Activated CD4-positive, alpha-beta T cell treated with anti-CD3 and anti-CD28 coated beads for 24 hours (primary cell): ENCODE measurements at regions not wholly inside any gene's neighbourhood (a gene's known extent, or its start where the extent isn't known, plus 50 kb on each side); places are given as distances from the start of the nearest gene placed in this dataset.

ENCODE experiments used
- DNase-seq, 2 donors: peaks; one replicate each; pipeline ENCODE4 v3.0.0-alpha.2; 2020; ENCODE audit warnings: low read depth in 2 of 2

GRCh38 chr1:239731082-239731748 is 344.8 kb downstream of the CHRM3 start:
- no peak for DNase-seq

DNA sequence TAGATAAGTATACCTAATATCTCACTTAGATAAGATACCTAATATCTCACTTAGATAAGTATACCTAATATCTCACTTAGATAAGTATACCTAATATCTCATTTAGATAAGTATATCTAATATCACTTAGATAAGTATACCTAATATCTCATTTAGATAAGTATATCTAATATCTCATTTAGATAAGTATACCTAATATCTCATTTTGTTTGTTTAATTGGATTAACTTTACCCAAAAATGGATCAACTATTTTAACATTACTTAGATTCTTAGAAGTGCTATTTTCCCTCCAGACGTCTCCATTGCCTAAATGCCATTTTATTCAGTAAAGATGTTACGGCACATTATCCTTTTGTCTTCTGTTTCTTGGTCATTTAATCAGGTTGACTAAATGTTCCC is 346.4 kb downstream of the CHRM3 start:
- DNase-seq, result no peak

DNA sequence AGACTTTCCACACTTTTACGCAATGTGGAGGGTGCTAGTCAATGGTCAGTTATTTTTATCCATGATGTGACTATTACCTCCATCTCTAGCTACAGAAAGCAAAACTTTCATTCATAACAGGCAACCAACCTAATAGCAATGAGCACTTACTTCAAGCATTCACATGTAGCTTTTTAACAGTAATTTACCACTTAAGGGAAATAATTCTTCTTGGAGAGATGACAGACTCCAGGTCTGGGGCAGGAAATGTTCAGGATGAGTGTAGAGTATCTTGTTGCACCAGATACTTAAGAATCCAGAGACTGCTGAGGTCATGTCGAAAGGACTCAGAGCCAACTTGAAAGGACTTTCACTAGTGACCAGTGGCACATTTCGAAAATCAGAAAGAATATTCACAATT is 347.6 kb downstream of the CHRM3 start:
- DNase-seq, result no peak

DNA sequence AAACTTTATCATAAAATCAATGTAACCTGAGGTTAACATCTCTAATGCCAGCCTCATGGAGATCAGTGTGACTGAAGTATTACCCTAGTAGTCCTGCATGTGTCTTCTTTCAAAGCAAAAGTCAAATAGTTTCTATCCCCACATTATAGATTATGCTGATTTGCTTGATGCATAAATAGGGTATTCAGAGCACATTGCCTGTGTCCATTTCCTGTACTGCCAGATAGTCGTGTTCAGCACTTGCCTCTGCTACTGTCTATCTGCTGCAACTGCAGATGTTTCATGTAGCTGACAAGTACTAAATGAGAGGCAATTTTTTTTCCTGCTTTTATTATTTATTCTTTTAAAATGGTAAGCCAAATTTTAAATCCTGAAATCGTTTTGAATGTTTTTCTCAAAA is 348.7 kb downstream of the CHRM3 start:
- no peak for DNase-seq

DNA sequence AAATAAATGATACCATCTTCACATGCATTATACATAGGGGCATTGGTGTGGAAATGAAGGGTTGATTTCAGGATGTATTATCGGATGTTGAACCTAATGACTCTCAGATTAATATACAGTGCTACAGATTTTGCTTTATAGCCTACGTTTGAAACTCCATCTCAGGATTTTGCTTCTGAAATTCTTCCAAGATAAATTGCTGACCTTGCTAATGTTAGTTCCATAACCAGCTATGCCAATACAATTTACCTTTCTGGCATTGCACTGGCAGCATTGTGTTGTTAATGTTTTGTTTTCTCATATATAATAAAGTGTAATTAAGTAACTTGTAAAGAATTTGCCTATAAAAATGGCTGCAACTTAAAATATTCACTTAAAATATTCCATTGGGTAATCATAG is 350.1 kb downstream of the CHRM3 start:
- DNase-seq, result no peak

DNA sequence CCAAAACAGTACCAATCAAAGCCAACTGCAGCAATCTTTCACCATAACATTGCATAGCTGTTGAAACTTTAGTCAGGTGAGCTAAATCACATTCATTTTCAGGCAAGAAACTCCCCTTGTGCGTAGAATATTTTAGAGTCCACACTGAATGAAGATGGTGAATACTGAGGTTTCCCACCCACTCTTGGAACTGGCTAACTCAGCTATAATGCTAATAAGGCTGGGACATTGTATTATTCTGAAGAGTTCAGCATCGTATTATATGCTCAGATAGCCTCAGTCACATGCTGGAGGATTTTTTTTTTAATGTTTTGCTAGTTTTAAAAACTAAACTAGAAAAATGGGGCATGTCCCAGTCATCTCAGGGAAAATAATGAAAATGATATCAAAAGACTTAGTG is 352.3 kb upstream of the FMN2 start:
- DNase-seq, result no peak

DNA sequence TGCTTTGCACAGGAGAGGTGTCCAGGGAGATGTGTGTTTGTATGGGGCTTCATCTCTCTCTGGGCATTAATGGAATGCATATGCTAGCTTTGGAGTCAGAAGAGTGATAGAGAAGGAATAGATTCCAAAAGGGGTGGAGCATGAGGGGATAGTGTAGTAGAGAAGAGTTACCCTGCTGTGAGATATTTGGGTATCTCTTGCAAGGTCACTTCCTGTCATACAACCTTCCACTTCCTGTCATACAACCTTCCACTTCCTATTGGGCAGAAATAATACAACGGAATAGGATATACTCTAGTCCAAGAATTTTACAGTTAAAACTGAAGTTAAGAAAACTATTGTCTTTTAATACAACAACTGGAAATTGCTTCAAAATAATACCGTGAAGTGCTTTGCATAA is 351.8 kb upstream of the FMN2 start:
- no peak for DNase-seq

DNA sequence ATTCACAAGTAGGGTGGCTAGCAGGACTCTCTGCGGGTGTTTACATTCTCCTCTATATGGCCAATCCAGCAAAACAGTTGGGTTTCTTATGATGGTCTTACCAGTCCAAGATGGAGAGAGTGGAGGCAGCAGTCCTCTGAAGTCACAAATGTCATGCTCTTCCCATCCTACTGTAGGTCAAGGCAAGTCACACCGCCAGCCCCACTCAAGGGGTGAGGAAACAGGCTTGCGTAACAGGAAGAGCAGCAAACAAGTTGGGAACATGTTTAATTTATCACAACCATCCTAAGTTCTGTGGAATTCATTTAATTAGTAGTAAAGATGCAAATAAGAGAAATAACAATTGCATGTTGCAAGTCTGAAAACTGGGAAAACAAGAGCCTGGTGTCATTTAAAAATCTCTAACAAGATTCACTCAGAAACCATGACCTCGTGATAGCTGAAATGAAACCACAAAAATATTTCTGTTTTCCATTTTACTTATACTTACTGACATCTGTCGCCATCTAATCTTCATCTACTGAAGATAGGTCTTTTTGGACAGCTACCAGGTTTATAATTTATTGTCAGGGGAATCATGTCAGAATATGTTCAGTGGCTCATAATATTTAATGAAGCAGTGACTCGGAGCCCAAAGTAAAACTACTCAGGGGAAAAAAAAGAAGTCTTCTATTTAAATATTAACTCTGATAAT is 349.1 kb upstream of the FMN2 start:
- no peak for DNase-seq

DNA sequence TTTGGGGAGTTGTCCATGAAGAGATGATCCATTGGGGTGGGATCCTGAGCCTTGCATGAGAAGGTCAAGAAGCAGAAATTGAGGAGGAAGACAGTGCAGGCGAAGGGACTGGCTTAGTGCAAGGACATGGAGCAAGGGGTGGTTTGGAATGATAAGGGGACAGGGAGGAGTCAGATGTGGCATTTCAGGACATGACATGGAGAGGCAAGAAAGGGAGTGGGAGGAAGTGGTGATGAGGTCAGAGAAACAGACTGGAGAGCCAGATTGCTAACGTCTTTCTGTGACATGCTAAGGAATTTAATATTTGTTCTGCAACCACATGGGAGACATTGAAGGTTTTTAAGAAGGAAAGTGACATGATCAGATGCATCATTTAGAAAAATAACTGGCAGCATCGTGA is 346.8 kb upstream of the FMN2 start:
- no peak for DNase-seq

DNA sequence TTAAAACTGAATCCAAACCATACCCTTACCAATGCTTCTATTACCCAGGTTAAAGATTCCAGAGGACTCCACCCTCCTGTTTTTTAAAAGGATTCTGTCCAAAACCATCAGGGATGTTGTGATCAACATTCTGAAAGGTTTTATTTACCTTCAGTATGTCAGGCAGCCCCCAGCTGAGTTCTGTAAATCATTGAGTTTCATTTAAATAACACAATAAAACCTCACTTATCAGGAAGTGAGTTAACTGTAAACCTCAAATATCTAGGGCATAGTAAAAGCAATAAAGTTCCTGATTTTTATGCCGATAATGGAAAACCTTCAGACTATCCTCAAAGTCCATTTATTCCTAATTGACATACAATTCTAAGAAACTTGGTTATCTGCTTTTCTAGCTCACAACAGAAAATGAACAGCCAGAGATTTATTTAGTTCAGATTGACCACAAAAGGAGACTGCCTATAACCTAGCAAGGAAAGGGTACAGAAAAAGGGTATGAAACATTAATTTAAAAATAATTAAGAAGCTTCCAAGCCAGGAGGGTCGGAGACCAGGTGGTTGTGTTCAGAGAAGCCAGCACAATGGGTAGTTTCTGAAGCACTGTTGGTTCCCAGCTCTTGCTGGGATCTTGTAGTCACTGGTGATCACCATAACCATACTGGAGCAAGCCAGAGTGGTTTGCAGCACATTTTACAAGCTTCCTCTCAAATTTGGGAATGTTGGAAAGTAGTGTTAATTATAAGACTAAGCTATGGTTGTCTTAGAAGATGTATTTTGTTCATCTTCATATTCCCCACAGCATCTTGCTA is 336.4 kb upstream of the FMN2 start:
- no peak for DNase-seq

GRCh38 chr1:239757716-239758115 is 334.0 kb upstream of the FMN2 start:
- no peak for DNase-seq

DNA sequence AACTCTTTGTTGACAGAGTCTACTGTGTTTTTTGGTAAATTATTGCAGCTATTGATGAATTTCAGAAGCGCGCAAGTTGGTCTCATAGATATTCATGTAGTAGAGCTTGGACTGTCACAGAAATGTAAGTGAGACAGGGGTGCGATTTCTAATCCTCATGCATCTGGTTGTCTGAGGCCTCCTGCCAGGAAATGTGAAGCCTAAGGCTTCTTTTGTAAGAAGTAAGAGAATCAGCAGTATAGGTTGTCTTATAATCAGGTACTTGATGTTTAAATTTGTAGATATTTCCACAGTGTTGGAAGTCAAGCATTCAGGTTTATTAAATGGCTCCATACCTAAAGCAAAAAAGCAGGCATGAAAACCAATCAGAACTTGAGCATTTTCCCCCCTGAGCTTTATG is 332.9 kb upstream of the FMN2 start:
- DNase-seq, result no peak

- no peak for DNase-seq
These were observed 330.2 kb upstream of the FMN2 start for GRCh38 chr1:239761509-239761908.

GRCh38 chr1:239763850-239764249 is 327.8 kb upstream of the FMN2 start:
- no peak for DNase-seq

- no peak for DNase-seq
These were observed 327.1 kb upstream of the FMN2 start for GRCh38 chr1:239764546-239764945.

DNA sequence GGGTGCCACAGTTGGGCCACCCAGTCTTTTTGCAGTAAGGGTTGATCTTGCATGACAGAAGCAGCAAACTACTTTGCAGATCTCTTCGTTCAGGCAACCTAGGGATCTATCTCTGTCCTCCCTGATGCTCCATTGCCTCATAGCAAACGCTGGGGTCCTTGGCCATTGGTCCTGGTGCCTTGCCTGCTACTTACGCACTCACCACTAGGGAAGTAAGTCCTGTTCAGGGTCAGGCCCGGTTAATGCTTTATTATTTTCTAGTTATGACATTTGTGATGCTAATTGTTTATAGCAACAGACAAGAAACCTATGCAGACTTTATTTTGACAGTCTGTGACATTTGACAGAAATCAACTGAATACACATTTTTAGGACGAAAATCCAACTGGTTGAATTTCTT is 326.5 kb upstream of the FMN2 start:
- DNase-seq, result no peak

DNA sequence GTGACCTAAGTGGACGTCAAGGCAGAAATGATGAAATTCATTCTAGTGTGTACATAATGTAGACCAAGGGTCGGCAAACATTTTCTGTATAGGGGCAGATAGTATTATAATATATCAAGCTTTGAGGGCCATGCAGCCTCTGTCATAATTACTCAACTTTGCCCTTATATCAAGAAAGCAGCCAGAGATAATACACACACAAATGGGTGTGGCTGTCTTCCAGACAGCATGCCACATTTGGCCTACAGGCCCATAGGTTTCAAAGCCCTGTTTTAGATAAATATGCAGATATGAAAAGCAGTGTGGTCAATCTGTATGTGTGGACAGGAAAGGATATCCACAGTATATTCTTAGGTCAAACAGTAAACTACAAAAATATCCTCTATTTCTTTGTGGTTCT is 320.1 kb upstream of the FMN2 start:
- DNase-seq, result no peak

DNA sequence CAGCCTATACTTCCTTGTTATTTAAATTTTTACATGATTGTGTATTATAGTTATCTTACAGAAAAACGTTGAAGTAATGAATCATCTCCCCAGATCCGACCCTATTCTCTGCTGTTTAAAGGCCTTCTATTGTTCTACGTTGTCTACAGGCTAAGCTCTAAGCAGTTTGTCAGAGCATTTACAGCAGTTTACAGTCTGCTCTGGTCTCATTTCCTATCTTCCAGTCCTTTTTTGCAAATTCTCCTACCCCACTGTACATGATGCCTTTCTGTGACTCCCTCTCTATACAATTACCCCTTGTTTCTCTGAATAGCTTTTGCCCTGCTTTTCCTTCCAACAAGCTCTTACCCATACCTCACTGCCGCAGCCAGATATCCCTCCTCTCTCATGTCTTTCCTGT is 319.2 kb upstream of the FMN2 start:
- no peak for DNase-seq

DNA sequence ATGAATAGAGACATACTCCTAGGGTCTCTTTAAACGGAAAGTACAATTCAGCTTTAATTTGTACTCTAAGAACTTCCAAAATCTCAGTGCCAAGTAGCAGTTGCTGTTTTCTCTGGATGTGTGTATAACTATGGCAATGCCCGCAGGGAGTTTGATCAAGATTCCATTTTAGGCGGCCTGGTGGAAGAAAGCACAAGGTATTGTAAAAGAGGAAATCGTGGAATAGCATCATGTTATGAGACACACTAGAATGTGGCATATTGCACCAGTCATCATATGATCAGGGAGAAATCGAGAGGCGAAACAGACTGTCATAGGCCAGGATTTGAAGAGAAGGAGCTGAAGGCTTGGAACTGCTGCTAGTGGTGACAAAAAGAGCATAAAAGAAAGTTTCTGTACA is 316.2 kb upstream of the FMN2 start:
- no peak for DNase-seq

DNA sequence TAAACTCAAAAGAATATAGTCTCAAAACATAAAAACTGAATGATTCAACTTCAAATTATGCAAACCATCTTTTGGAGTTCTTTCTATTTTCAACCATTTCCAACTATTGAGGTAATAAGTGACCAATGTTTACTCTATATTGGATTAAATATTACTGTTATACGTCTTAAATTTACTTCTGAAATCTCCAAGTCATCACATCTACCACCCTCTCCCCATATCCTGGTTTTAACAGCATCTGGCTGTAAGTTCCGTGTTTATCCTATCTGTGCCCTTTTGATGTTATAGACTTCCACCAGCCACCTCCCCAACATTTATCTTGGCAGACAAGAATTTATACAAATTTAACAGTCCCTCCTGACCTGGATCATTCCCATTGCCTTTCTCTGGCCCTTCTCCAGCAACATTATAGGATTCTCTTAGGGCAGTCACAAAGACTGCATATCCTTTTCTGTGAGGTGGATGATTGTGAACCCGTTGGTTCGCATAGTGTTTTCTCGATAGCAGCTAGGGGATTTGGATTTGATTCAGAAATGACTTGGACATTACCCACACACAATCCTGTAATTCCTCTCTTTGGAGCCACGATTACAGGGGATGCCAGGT is 313.4 kb upstream of the FMN2 start:
- DNase-seq, result no peak

DNA sequence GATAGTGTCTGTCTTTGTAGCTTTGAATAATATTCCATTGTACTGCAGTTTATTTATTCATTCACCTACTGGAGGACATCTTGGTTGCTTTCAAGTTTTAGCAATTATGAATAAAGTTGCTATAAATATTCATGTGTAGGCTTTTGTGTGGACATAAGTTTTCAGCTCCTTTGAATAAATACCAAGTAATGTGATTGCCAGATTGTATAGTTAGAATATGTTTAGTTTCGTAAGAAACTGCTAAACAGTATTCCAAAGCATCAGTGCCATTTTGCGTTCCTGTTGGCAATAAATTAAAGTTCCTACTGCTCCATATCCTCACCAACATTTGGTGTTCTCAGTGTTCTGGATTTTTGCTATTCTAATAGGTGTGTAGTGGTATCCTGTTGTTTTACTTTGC is 311.7 kb upstream of the FMN2 start:
- DNase-seq, result no peak

- DNase-seq, result no peak
These were observed 306.8 kb upstream of the FMN2 start for GRCh38 chr1:239784896-239785295.

DNA sequence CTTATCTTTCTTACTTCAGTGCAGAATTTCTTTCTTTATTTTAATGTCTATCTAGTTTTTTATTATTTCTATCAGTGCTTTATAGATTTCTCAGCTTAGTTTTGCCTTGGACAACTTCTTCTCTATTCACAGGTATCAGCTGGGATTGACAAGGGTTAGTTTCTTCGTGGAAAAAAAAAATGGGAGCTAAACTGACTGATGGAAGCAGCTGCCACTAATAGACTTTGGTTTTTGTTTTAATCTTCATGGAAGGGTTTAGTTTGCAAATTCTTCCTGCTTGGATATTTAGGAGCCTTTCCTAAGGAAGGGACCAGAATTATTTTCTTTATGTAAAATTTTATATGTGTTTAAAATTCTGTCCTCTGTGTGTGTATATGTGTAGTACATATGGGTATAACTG is 306.1 kb upstream of the FMN2 start:
- DNase-seq, result no peak
